ENCODE measurements at regions not wholly inside any gene's neighbourhood (a gene's known extent, or its start where the extent isn't known, plus 50 kb on each side); places are given as distances from the start of the nearest gene placed in this dataset.

- H2BK15ac ChIP-seq (ENCODE audit: low read depth, low read length) = no peak overlapping the region
- no peaks in the 10 kb centered on the region for H3K9me3 ChIP-seq (ENCODE audit: control insufficient read depth, insufficient read depth, low read length)
- TF ChIP-seq CHD1 (IDR thresholded peaks at IDR 0.05; ENCODE audit: low read depth, low read length) (no peak), FOS (IDR thresholded peaks at IDR 0.05; ENCODE audit: low read depth, low read length) (no peak), RCOR1 (IDR thresholded peaks at IDR 0.05; ENCODE audit: insufficient replicate concordance, low read length) (no peak), SMC3 (IDR thresholded peaks at IDR 0.05; ENCODE audit: low read depth, low read length) (no peak), RAD21 (IDR thresholded peaks at IDR 0.05; ENCODE audit: low read length) (no peak), CTCF (conservative IDR thresholded peaks at IDR 0.05; ENCODE audit: low read depth, low read length) (no peak), MAFK (IDR thresholded peaks at IDR 0.05; ENCODE audit: low read depth, low read length) (no peak), MAZ (IDR thresholded peaks at IDR 0.05; ENCODE audit: borderline replicate concordance, low read depth, low read length) (no peak), USF2 (IDR thresholded peaks at IDR 0.05; ENCODE audit: low read depth, low read length) (no peak), CEBPB (IDR thresholded peaks at IDR 0.05; ENCODE audit: low read depth, low read length) (no peak), POLR2A (IDR thresholded peaks at IDR 0.05; ENCODE audit: low read depth, low read length) (no peak), RFX5 (IDR thresholded peaks at IDR 0.05; ENCODE audit: low read depth, low read length) (no peak), NFE2L2 (IDR thresholded peaks at IDR 0.05; ENCODE audit: low read depth, low read length) (no peak), MXI1 (IDR thresholded peaks at IDR 0.05; ENCODE audit: borderline replicate concordance, low read depth, low read length) (no peak), BHLHE40 (IDR thresholded peaks at IDR 0.05; ENCODE audit: low read depth, low read length) (no peak)
- TF ChIP-seq, protein P1, sequence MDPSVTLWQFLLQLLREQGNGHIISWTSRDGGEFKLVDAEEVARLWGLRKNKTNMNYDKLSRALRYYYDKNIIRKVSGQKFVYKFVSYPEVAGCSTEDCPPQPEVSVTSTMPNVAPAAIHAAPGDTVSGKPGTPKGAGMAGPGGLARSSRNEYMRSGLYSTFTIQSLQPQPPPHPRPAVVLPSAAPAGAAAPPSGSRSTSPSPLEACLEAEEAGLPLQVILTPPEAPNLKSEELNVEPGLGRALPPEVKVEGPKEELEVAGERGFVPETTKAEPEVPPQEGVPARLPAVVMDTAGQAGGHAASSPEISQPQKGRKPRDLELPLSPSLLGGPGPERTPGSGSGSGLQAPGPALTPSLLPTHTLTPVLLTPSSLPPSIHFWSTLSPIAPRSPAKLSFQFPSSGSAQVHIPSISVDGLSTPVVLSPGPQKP (IDR thresholded peaks at IDR 0.05; ENCODE audit: borderline replicate concordance, low read depth, low read length) = no peak
- POLR2A ChIA-PET (ENCODE audit: unreplicated experiment) = no interaction called here
- no peak overlapping the region for H2BK5ac ChIP-seq (ENCODE audit: low read depth, low read length, poor library complexity, severe bottlenecking)
- H3K18ac ChIP-seq (ENCODE audit: low read depth, low read length) = no peak overlapping the region
- H4K20me1 ChIP-seq (ENCODE audit: insufficient read depth, low read length) = no peaks in the 10 kb centered on the region
- no peaks in the 10 kb centered on the region; the same call in 1 of the 2 replicates for H3K27me3 ChIP-seq (ENCODE audit: control insufficient read depth, insufficient read depth, low read length)
- H2AK5ac ChIP-seq (ENCODE audit: low read depth, low read length) = no peak overlapping the region
- H3K27ac ChIP-seq (ENCODE audit: insufficient read depth, low read length) = no peak overlapping the region
- no peaks in the 10 kb centered on the region for H3K36me3 ChIP-seq (ENCODE audit: control insufficient read depth, insufficient read depth, low read length)
- H2AFZ ChIP-seq (replicated peaks; ENCODE audit: low read length, poor library complexity) = no peak overlapping the region
- H4K91ac ChIP-seq (ENCODE audit: insufficient read depth, low read depth, low read length) = no peak overlapping the region
- H3K4me1 ChIP-seq (ENCODE audit: control insufficient read depth, insufficient read depth, low read length) = no peaks in the 10 kb centered on the region
- no peak overlapping the region for H3K4ac ChIP-seq (ENCODE audit: low read depth, low read length)
- no peaks in the 10 kb centered on the region for H3K79me1 ChIP-seq (ENCODE audit: low read depth in 1 of 2, low read length in 2 of 2)
- no peak overlapping the region for H3K56ac ChIP-seq (ENCODE audit: extremely low read depth, insufficient read depth, low read length)
- WGBS, 2 experiments (ENCODE audit: extremely low coverage in 2 of 2, insufficient read length in 1 of 2) = no CpG with 5 or more reads among the region's 3 CpGs
- H2BK20ac ChIP-seq (ENCODE audit: low read depth, low read length) = no peak overlapping the region
- H4K8ac ChIP-seq (ENCODE audit: low read depth in 2 of 2, low read length in 2 of 2) = no peak overlapping the region
- dilution Hi-C loops (cut with HindIII; ENCODE audit: low sequenced_read_pairs, unreplicated experiment) = no loop called here
- ATAC-seq (ENCODE audit: low read depth) (no peak), DNase-seq (no peak)
- no peak overlapping the region for H3K4me2 ChIP-seq (ENCODE audit: low read depth, low read length)
- no peak overlapping the region for H2AK9ac ChIP-seq (replicated peaks; ENCODE audit: low read depth, low read length, poor library complexity)
- H3K4me3 ChIP-seq (ENCODE audit: insufficient read depth, low read depth, low read length) = no peak overlapping the region
- no peak overlapping the region for H2BK120ac ChIP-seq (ENCODE audit: low read depth, low read length)
- intact Hi-C loops (cut with micrococcal nuclease) = no loop called here
- H3K23ac ChIP-seq (ENCODE audit: low read depth, low read length) = no peak overlapping the region
- H3K9me1 ChIP-seq (ENCODE audit: insufficient read depth, low read length) = no peaks in the 10 kb centered on the region
- no peak overlapping the region for H3K14ac ChIP-seq (replicated peaks; ENCODE audit: low read depth, low read length)
- CTCF ChIA-PET = no interaction called here
- no peak overlapping the region for H4K5ac ChIP-seq (ENCODE audit: low read depth, low read length)
- no peak overlapping the region for H3K9ac ChIP-seq (ENCODE audit: low read depth, low read length)
- in situ Hi-C loops (cut with MboI; ENCODE audit: low sequenced_read_pairs) = no loop called here
- BruUV-seq (replicated peaks) = no TSS peak
Observed at GRCh38 chr3:135532021-135532420, 433.5 kb upstream of the PPP2R3A start.
